Liver (tissue), 8 donors: ENCODE measurements at regions not wholly inside any gene's neighbourhood (a gene's known extent, or its start where the extent isn't known, plus 50 kb on each side); places are given as distances from the start of the nearest gene placed in this dataset.

ENCODE experiments used
- DNase-seq: peaks from one replicate; pipeline ENCODE4 v3.0.0-alpha.2; 2017; ENCODE audit warnings: low spot score
- H3K27ac ChIP-seq, 2 donors: one replicate each; pipeline ENCODE4 v1.7.0; 2013; ENCODE audit warnings: inconsistent platforms in 2 of 2, low read length in 2 of 2, control low read depth in 1 of 2, low read depth in 1 of 2, mild to moderate bottlenecking in 1 of 2
- H3K27me3 ChIP-seq, 4 donors: one replicate each; pipeline versions ENCODE4 v1.6.1 to v1.7.0; 2013; ENCODE audit warnings: low read length in 3 of 4, inconsistent platforms in 1 of 4, mild to moderate bottlenecking in 1 of 4, moderate library complexity in 1 of 4; ENCODE audit not compliant: control insufficient read depth in 4 of 4, insufficient read depth in 4 of 4
- H3K36me3 ChIP-seq, 4 donors: one replicate each; pipeline versions ENCODE4 v1.6.1 to v1.7.0; 2013; ENCODE audit warnings: low read length in 3 of 4, mild to moderate bottlenecking in 3 of 4, low read depth in 1 of 4, moderate library complexity in 1 of 4; ENCODE audit not compliant: control insufficient read depth in 4 of 4, insufficient read depth in 3 of 4
- H3K4me1 ChIP-seq, 4 donors: one replicate each; pipeline versions ENCODE4 v1.6.1 to v1.7.0; 2013; ENCODE audit warnings: low read length in 3 of 4, mild to moderate bottlenecking in 3 of 4, moderate library complexity in 1 of 4; ENCODE audit not compliant: control insufficient read depth in 4 of 4, insufficient read depth in 4 of 4
- H3K4me3 ChIP-seq, 3 donors: one replicate each; pipeline versions ENCODE4 v1.6.1 to v1.7.0; 2013; ENCODE audit warnings: low read length in 3 of 3, control low read depth in 1 of 3, low read depth in 1 of 3, mild to moderate bottlenecking in 1 of 3
- H3K9ac ChIP-seq, 2 donors: one replicate each; pipeline ENCODE4 v1.7.0; 2013; ENCODE audit warnings: low read length in 2 of 2, mild to moderate bottlenecking in 2 of 2, moderate library complexity in 2 of 2, control low read depth in 1 of 2, low read depth in 1 of 2
- H3K9me3 ChIP-seq, 4 donors: one replicate each; pipeline versions ENCODE4 v1.6.1 to v1.7.0; 2013; ENCODE audit warnings: low read length in 3 of 4; ENCODE audit not compliant: control insufficient read depth in 4 of 4
- EGR1 ChIP-seq, 2 donors: IDR thresholded peaks; 2 replicates each; pipeline ENCODE4 v1.6.1; 2016 to 2018; ENCODE audit warnings: antibody characterized with exemption in 2 of 2, low read depth in 2 of 2
- FOXA1 ChIP-seq: IDR thresholded peaks from 2 replicates; pipeline ENCODE4 v1.6.1; 2016; ENCODE audit warnings: antibody characterized with exemption
- FOXA2 ChIP-seq: IDR thresholded peaks from 2 replicates; pipeline ENCODE4 v1.6.1; 2016; ENCODE audit warnings: antibody characterized with exemption
- GABPA ChIP-seq, 2 donors: IDR thresholded peaks in 1 of 2; conservative IDR thresholded peaks in 1 of 2; 2 replicates each; pipeline ENCODE4 v1.6.1; 2016; ENCODE audit warnings: antibody characterized with exemption in 2 of 2, mild to moderate bottlenecking in 1 of 2, moderate library complexity in 1 of 2
- HNF4A ChIP-seq, 2 donors: conservative IDR thresholded peaks; 2 replicates each; pipeline ENCODE4 v1.6.1; 2016; ENCODE audit warnings: antibody characterized with exemption in 2 of 2, mild to moderate bottlenecking in 2 of 2
- HNF4G ChIP-seq: IDR thresholded peaks from 2 replicates; pipeline ENCODE4 v1.6.1; 2016; ENCODE audit warnings: antibody characterized with exemption
- JUND ChIP-seq, 2 donors: IDR thresholded peaks; 2 replicates each; pipeline ENCODE4 v1.6.1; 2016; ENCODE audit warnings: antibody characterized with exemption in 2 of 2
- NR2F2 ChIP-seq: IDR thresholded peaks from 2 replicates; pipeline ENCODE4 v1.6.1; 2016; ENCODE audit warnings: antibody characterized with exemption
- RAD21 ChIP-seq, 2 donors: IDR thresholded peaks; 2 replicates each; pipeline ENCODE4 v1.6.1; 2016; ENCODE audit warnings: antibody characterized with exemption in 2 of 2, mild to moderate bottlenecking in 2 of 2
- RXRA ChIP-seq, 2 donors: IDR thresholded peaks; 2 replicates each; pipeline ENCODE4 v1.6.1; 2017 to 2018; ENCODE audit warnings: antibody characterized with exemption in 2 of 2, mild to moderate bottlenecking in 1 of 2
- TAF1 ChIP-seq: conservative IDR thresholded peaks from 2 replicates; pipeline ENCODE4 v1.6.1; 2016; ENCODE audit warnings: antibody characterized with exemption, mild to moderate bottlenecking
- YY1 ChIP-seq: IDR thresholded peaks from 2 replicates; pipeline ENCODE4 v1.6.1; 2016; ENCODE audit warnings: antibody characterized with exemption, mild to moderate bottlenecking
- WGBS: extraction: QIAGEN DNeasy Blood & Tissue Kit; methylation state at CpG from one replicate; pipeline ENCODE4 v1.1.7; 2013; 5-methylcytosine and 5-hydroxymethylcytosine counted together
- TF ChIP-seq, protein P1 (sequence below): IDR thresholded peaks from 2 replicates; pipeline ENCODE4 v1.6.1; 2016; ENCODE audit warnings: antibody characterized with exemption
- TF ChIP-seq, protein P2 (sequence below): IDR thresholded peaks from 2 replicates; pipeline ENCODE4 v1.6.1; 2016; ENCODE audit warnings: antibody characterized with exemption
- TF ChIP-seq, protein P3 (sequence below): fragments of 150-350 bp; IDR thresholded peaks from 2 replicates; pipeline ENCODE4 v1.5.1; 2017; ENCODE audit warnings: improper control_type of control experiment, low read depth, low read length; ENCODE audit not compliant: missing input control
- TF ChIP-seq, protein P4 (sequence below): IDR thresholded peaks from 2 replicates; pipeline ENCODE4 v1.6.1; 2016; ENCODE audit warnings: antibody characterized with exemption, mild to moderate bottlenecking
- TF ChIP-seq, protein P5 (sequence below): IDR thresholded peaks from 2 replicates; pipeline ENCODE4 v1.6.1; 2016; ENCODE audit warnings: antibody characterized with exemption
- donor health status: healthy.
- donor health status: healthy.
- donor health status: healthy.
- donor health status: healthy.
- donor health status: healthy.

DNA sequence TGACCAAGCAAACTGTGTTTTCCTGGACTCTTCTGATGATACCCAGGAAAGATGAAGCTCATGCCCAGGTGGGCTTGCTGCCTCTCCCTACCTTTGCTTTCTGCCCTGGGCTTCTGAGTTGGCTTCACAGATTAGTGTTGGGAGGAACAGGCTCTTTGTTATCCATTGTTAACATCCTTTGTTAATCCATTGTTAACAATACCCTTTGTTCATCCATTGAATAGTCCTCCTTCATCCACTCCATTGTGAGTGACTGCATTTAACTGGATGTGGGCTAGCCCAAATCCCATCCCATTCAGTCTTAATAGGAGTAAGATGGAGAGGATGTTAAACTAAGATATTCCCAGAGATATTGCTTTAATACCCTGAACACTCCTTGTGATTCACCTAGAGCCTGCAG lies 199.0 kb upstream of the LNX1 start (continued):
- TF ChIP-seq YY1 (no peak), HNF4A (conservative IDR thresholded peaks at IDR 0.05) (no peak)
- TF ChIP-seq, protein P1, sequence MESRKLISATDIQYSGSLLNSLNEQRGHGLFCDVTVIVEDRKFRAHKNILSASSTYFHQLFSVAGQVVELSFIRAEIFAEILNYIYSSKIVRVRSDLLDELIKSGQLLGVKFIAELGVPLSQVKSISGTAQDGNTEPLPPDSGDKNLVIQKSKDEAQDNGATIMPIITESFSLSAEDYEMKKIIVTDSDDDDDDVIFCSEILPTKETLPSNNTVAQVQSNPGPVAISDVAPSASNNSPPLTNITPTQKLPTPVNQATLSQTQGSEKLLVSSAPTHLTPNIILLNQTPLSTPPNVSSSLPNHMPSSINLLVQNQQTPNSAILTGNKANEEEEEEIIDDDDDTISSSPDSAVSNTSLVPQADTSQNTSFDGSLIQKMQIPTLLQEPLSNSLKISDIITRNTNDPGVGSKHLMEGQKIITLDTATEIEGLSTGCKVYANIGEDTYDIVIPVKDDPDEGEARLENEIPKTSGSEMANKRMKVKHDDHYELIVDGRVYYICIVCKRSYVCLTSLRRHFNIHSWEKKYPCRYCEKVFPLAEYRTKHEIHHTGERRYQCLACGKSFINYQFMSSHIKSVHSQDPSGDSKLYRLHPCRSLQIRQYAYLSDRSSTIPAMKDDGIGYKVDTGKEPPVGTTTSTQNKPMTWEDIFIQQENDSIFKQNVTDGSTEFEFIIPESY = no peak
- TF ChIP-seq, protein P2, sequence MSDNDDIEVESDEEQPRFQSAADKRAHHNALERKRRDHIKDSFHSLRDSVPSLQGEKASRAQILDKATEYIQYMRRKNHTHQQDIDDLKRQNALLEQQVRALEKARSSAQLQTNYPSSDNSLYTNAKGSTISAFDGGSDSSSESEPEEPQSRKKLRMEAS = no peak

DNA sequence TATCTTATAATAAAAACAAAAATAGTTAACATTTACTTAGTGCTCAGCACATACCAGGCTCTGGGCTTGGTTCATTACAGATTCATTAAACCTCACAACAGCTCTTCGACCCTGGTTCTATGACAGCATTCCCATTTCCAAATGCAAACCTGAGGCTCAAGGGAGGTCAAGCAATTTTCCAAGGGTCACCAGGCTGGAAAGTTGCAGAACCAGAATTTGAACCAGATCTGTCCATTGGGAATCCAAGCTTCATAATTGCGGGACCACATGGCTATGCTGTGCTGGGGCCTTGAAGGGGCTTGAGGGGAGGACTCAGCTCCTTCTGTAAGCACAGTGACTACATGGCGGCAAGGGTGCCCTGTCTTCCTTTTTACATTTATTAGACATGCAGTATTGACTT lies 197.3 kb upstream of the LNX1 start:
- 97% methylated on average over 3 of the region's 3 CpGs for WGBS
- DNase-seq = no peak
- no peak overlapping the region for H3K27ac ChIP-seq

More for the DNA sequence above, 197.3 kb upstream of the LNX1 start:
- TF ChIP-seq RAD21 (IDR thresholded peaks at IDR 0.05) (no peak), NR2F2 (no peak), FOXA2 (no peak), FOXA1 (no peak), HNF4G (no peak), HNF4A (conservative IDR thresholded peaks at IDR 0.05) (no peak), RXRA (IDR thresholded peaks at IDR 0.05) (no peak), EGR1 (IDR thresholded peaks at IDR 0.05; ENCODE audit: low read depth in 2 of 2) (no peak), GABPA (IDR thresholded peaks at IDR 0.05 in 1 of 2, conservative IDR thresholded peaks at IDR 0.05 in 1 of 2) (no peak), TAF1 (no peak), YY1 (no peak), JUND (IDR thresholded peaks at IDR 0.05) (no peak)
- TF ChIP-seq, protein P3, sequence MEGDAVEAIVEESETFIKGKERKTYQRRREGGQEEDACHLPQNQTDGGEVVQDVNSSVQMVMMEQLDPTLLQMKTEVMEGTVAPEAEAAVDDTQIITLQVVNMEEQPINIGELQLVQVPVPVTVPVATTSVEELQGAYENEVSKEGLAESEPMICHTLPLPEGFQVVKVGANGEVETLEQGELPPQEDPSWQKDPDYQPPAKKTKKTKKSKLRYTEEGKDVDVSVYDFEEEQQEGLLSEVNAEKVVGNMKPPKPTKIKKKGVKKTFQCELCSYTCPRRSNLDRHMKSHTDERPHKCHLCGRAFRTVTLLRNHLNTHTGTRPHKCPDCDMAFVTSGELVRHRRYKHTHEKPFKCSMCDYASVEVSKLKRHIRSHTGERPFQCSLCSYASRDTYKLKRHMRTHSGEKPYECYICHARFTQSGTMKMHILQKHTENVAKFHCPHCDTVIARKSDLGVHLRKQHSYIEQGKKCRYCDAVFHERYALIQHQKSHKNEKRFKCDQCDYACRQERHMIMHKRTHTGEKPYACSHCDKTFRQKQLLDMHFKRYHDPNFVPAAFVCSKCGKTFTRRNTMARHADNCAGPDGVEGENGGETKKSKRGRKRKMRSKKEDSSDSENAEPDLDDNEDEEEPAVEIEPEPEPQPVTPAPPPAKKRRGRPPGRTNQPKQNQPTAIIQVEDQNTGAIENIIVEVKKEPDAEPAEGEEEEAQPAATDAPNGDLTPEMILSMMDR = no peak
- TF ChIP-seq, protein P4, sequence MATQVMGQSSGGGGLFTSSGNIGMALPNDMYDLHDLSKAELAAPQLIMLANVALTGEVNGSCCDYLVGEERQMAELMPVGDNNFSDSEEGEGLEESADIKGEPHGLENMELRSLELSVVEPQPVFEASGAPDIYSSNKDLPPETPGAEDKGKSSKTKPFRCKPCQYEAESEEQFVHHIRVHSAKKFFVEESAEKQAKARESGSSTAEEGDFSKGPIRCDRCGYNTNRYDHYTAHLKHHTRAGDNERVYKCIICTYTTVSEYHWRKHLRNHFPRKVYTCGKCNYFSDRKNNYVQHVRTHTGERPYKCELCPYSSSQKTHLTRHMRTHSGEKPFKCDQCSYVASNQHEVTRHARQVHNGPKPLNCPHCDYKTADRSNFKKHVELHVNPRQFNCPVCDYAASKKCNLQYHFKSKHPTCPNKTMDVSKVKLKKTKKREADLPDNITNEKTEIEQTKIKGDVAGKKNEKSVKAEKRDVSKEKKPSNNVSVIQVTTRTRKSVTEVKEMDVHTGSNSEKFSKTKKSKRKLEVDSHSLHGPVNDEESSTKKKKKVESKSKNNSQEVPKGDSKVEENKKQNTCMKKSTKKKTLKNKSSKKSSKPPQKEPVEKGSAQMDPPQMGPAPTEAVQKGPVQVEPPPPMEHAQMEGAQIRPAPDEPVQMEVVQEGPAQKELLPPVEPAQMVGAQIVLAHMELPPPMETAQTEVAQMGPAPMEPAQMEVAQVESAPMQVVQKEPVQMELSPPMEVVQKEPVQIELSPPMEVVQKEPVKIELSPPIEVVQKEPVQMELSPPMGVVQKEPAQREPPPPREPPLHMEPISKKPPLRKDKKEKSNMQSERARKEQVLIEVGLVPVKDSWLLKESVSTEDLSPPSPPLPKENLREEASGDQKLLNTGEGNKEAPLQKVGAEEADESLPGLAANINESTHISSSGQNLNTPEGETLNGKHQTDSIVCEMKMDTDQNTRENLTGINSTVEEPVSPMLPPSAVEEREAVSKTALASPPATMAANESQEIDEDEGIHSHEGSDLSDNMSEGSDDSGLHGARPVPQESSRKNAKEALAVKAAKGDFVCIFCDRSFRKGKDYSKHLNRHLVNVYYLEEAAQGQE = no peak
- TF ChIP-seq, protein P1 = no peak
- TF ChIP-seq, protein P5, sequence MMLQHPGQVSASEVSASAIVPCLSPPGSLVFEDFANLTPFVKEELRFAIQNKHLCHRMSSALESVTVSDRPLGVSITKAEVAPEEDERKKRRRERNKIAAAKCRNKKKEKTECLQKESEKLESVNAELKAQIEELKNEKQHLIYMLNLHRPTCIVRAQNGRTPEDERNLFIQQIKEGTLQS = no peak
- H3K4me1 ChIP-seq = no peaks in the 10 kb centered on the region
- no peak overlapping the region for H3K4me3 ChIP-seq
- H3K9ac ChIP-seq = no peak overlapping the region
- H3K9me3 ChIP-seq = no peaks in the 10 kb centered on the region
- H3K27me3 ChIP-seq = no peaks in the 10 kb centered on the region
- H3K36me3 ChIP-seq = no peaks in the 10 kb centered on the region
